Smooth muscle cell (in vitro differentiated cells): ENCODE measurements at regions not wholly inside any gene's neighbourhood (a gene's known extent, or its start where the extent isn't known, plus 50 kb on each side); places are given as distances from the start of the nearest gene placed in this dataset.

Experiments used
- DNase-seq: peaks from one replicate; lab custom pipeline; 2025; ENCODE audit not compliant: unreplicated experiment; lab: John Stamatoyannopoulos, UW
- H2AFZ ChIP-seq: fragments of 200-600 bp; sonication (generic); 2 replicates; pipeline ENCODE4 v1.6.0; 2016; ENCODE audit warnings: antibody characterized with exemption, low read depth, mild to moderate bottlenecking
- H3F3A ChIP-seq: fragments of 200-600 bp; sonication (generic); 2 replicates; pipeline ENCODE4 v1.6.0; 2017; ENCODE audit warnings: antibody characterized with exemption, low read depth
- H3K27ac ChIP-seq: fragments of 200-600 bp; sonication (generic); 2 replicates; pipeline ENCODE4 v1.5.1; 2016; ENCODE audit warnings: low read depth, mild to moderate bottlenecking
- H3K27me3 ChIP-seq: fragments of 200-600 bp; sonication (generic); 2 replicates; pipeline ENCODE4 v1.6.1; 2016; ENCODE audit warnings: low read depth, mild to moderate bottlenecking
- H3K36me3 ChIP-seq: fragments of 200-600 bp; sonication (generic); 2 replicates; pipeline ENCODE4 v1.5.1; 2016; ENCODE audit warnings: low read depth
- H3K4me1 ChIP-seq: fragments of 200-600 bp; sonication (generic); 2 replicates; pipeline ENCODE4 v1.5.1; 2016; ENCODE audit warnings: low read depth
- H3K4me2 ChIP-seq: fragments of 200-600 bp; sonication (generic); 2 replicates; pipeline ENCODE4 v1.6.0; 2016; ENCODE audit warnings: mild to moderate bottlenecking
- H3K4me3 ChIP-seq: fragments of 200-600 bp; sonication (generic); 2 replicates; pipeline ENCODE4 v1.5.1; 2016; ENCODE audit warnings: mild to moderate bottlenecking
- H3K79me2 ChIP-seq: fragments of 200-600 bp; sonication (generic); 2 replicates; pipeline ENCODE4 v1.6.0; 2016; ENCODE audit warnings: low read depth, mild to moderate bottlenecking
- H3K9ac ChIP-seq: fragments of 200-600 bp; sonication (generic); 2 replicates; pipeline ENCODE4 v1.6.0; 2016; ENCODE audit warnings: low read depth
- H3K9me3 ChIP-seq: fragments of 200-600 bp; sonication (generic); replicated peaks from 2 replicates; pipeline ENCODE4 v1.5.1; 2016; ENCODE audit warnings: low read depth
- H4K20me1 ChIP-seq: fragments of 200-600 bp; sonication (generic); 2 replicates; pipeline ENCODE4 v1.6.0; 2016; ENCODE audit warnings: low read depth
- CTCF ChIP-seq: fragments of 200-600 bp; sonication (generic); IDR thresholded peaks from 2 replicates; pipeline ENCODE4 v1.5.1; 2017; ENCODE audit warnings: borderline replicate concordance, mild to moderate bottlenecking, antibody characterized with exemption; ENCODE audit not compliant: insufficient read depth, poor library complexity, severe bottlenecking
- WGBS: methylation state at CpG from one replicate; pipeline ENCODE4 v1.1.7; 2016; ENCODE audit warnings: low lambda C conversion rate; 5-methylcytosine and 5-hydroxymethylcytosine counted together

- Histone ChIP-seq H3K27ac (no peak overlapping the region), H3K4me3 (no peak overlapping the region), H3F3A (peaks cover 23% of the 10 kb centered on the region), H3K79me2 (no peaks in the 10 kb centered on the region), H2AFZ (no peak overlapping the region), H4K20me1 (no peaks in the 10 kb centered on the region), H3K9ac (no peak overlapping the region), H3K4me1 (peaks cover 28% of the 10 kb centered on the region), H3K36me3 (no peaks in the 10 kb centered on the region), H3K4me2 (no peak overlapping the region), H3K9me3 (no peaks in the 10 kb centered on the region), H3K27me3 (no peaks in the 10 kb centered on the region)
- TF ChIP-seq CTCF, result no peak
- WGBS, result 95% methylated on average over 3 of the region's 3 CpGs
- DNase-seq, result no peak
Measured at GRCh38 chr3:159734681-159735080, 254.0 kb upstream of the IL12A start.

DNA sequence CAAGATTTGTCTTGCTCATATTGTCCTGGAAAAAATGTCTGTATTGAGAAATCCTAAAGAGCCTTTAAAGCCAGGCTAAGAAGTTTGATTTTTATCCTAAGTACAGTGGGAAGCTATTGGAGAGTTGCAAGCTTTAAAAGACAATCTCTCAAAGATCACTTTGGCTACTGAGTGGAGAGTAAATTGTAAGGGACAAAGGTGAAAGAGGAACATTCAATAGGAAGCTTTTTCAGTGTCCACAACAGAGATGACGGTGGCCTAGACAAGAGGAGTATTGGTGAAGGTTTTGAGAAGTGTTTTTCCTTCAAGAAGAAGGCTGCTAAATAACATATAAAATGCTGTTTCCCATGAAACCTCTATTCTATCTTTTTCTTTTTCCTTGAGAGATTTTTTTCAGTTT lies 249.5 kb upstream of the IL12A start:
- no peak overlapping the region for H2AFZ ChIP-seq
- H3K79me2 ChIP-seq, result no peaks in the 10 kb centered on the region

DNA sequence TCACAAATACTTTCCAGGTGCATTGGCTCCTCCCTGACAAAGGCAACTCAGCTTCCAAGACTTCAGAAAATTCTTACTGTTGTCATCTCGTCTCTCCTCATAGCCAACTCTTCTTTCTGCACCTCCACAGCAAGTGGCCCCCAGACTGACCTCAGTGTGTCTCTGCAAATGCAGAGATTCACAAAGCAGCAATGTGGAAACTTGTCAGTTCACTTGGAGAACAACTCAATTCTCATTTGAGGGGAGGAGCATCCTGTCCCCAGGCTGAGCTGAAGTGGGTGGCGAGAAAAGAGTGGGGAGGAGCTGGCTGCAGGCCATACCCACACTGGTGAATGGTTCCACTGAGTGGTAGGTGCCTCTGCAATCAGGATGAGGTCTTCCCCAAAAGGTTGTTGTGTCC lies 248.7 kb upstream of the IL12A start:
- no peak for DNase-seq
- no peaks in the 10 kb centered on the region for H3K36me3 ChIP-seq
- H3K4me1 ChIP-seq, result no peaks in the 10 kb centered on the region
- H3K4me3 ChIP-seq, result no peak overlapping the region
- no peak overlapping the region for H3K4me2 ChIP-seq
- H3K79me2 ChIP-seq, result no peaks in the 10 kb centered on the region
- no peak for TF ChIP-seq CTCF
- no peaks in the 10 kb centered on the region for H3K27me3 ChIP-seq
- no peak overlapping the region for H2AFZ ChIP-seq
- H3K9ac ChIP-seq, result no peak overlapping the region
- no peaks in the 10 kb centered on the region for H3K9me3 ChIP-seq
- H3F3A ChIP-seq, result no peaks in the 10 kb centered on the region
- no peak overlapping the region for H3K27ac ChIP-seq
- no peaks in the 10 kb centered on the region for H4K20me1 ChIP-seq
- WGBS, result 81% methylated on average over 2 of the region's 2 CpGs

More for the DNA sequence above, 249.5 kb upstream of the IL12A start:
- H3K9ac ChIP-seq, result no peak overlapping the region
- no peak overlapping the region for H3K27ac ChIP-seq
- WGBS, result 86% methylated on average over 1 of the region's 1 CpG
- no peak for DNase-seq
- H4K20me1 ChIP-seq, result no peaks in the 10 kb centered on the region
- H3K4me1 ChIP-seq, result no peaks in the 10 kb centered on the region
- H3K4me2 ChIP-seq, result no peak overlapping the region
- no peak overlapping the region for H3K4me3 ChIP-seq
- H3K27me3 ChIP-seq, result no peaks in the 10 kb centered on the region
- no peaks in the 10 kb centered on the region for H3K9me3 ChIP-seq
- H3K36me3 ChIP-seq, result no peaks in the 10 kb centered on the region
- TF ChIP-seq CTCF, result no peak
- no peaks in the 10 kb centered on the region for H3F3A ChIP-seq

- Histone ChIP-seq H3K36me3 (no peaks in the 10 kb centered on the region), H3K4me3 (no peak overlapping the region), H2AFZ (no peak overlapping the region), H3K9ac (no peak overlapping the region), H4K20me1 (no peaks in the 10 kb centered on the region), H3K27me3 (no peaks in the 10 kb centered on the region), H3K27ac (no peak overlapping the region), H3K9me3 (no peaks in the 10 kb centered on the region), H3K4me1 (no peaks in the 10 kb centered on the region), H3F3A (no peaks in the 10 kb centered on the region), H3K4me2 (no peak overlapping the region), H3K79me2 (no peaks in the 10 kb centered on the region)
- 100% methylated on average over 1 of the region's 1 CpG for WGBS
- no peak for DNase-seq
- TF ChIP-seq CTCF, result no peak
Measured at GRCh38 chr3:159741281-159741680, 247.4 kb upstream of the IL12A start.
